Umbilical cord (tissue), 1 donor: ENCODE measurements at regions not wholly inside any gene's neighbourhood (a gene's known extent, or its start where the extent isn't known, plus 50 kb on each side); places are given as distances from the start of the nearest gene placed in this dataset.
"Not testable (repeated sequence)": the region's sequence is repeated elsewhere in the genome, so short reads cannot be mapped to it uniquely, and the experiment has no call there.

Experiments used
- DNase-seq: peaks from one replicate; pipeline ENCODE4 v3.0.0-alpha.2; 2015; ENCODE audit warnings: low spot score

DNA sequence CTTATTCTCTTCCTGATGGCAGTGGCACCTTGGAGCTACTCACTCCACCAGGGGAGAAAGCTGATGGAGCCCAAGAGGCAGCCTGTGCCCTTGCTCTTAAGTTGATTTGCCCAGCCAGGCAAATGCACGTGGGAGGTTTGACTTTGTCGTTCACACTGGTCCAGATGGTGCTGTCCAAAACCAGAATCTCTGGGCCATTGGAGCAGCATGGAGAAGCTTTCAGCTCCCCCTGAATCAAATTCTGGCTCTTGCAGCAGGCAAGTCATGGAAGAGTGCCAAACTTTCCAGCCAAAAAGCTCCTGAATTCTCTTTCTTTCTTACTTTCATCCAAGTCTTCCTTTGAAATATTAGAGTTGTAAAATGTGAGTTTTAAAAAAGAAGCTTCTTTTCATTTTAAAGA is 970.4 kb downstream of the RPA4 start:
- peak; percentile 38 for DNase-seq

GRCh38 chrX:97858592-97858991 is 974.9 kb downstream of the RPA4 start:
- DNase-seq = no peak

- DNase-seq = no peak
Measured at GRCh38 chrX:97860226-97860625, 976.5 kb downstream of the RPA4 start.

DNA sequence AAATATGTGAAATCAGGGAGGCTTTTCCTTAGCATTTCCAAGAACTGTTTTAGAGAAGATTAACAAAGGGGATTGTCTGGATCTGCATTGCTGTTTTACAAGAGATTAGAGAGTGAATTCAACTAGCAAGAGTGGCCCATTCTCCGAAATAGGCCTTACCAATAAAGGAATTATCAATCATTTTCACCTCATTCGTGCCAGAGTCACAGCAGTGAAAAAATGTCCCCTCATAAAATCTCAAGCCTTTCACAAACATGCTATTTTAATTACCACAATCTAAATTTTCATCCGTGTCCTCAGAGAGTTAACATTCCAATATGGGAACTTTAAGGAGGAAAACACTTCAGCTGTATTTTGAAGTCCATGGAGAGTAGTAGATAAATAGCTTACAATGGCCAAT is 979.6 kb downstream of the RPA4 start:
- no peak for DNase-seq

DNA sequence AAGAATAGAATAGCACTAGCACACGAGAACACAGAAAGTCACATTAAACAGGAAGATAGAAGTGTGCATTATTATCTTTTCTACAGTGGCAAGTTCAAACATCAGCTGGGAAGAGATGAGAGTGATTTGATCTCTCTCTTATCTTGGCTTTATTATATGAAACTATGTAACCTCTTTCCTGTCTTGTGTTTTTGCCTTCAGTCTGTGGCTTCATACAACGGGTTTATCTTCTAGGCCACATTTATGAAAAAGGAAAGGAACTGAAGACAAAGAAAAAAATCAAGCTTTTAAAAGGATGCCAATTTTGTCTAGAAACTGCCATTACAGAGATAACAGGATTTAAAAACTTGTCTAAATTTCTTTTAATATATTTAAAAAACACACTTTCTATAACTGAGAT is 983.6 kb downstream of the RPA4 start:
- peak; percentile 27 for DNase-seq

GRCh38 chrX:97876697-97877407 is 993.1 kb downstream of the RPA4 start:
- no peak for DNase-seq

- no peak for DNase-seq
Measured at GRCh38 chrX:97882306-97882705, 998.6 kb downstream of the RPA4 start.

GRCh38 chrX:97895751-97896150 is 1012.0 kb downstream of the RPA4 start:
- DNase-seq = no peak

DNA sequence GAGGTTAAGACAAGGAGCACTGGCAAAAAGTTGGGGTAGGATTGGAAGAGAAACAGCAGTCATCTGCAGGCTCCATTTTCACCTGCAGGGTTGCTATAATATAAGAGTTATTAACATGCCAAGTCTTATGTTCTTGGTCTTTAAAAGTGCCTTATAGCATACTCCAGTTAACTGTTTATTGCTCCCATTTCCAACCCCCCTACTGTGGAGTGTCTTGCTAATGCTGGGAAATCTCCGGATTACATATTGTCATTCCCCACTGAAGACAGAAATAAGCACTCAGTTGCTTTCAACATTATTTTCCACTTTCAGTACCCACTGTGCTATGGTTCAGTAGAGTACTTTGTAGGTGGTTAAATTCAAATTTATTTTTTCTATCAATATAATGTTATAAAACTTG is 1014.3 kb downstream of the RPA4 start:
- no peak for DNase-seq

DNA sequence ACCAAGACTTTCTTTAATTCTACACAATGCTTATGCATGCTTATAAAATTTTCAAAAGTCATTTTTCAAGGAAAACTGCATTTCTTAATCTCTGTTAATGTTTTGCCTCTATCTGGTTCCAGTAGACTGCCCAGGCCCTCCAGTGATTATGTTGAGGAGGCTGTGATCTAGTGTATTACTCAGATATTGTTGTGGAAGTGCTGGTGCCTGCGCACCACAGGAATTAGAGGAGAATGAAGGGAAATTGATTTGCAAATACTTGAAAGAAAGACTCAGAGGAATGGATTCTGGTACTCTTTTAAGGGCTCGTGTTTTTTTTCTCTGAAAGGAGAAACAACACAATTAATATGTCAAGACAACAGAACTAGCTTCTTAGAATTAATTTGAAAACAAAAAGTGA is 1015.1 kb downstream of the RPA4 start:
- DNase-seq = peak; percentile 4

GRCh38 chrX:97907791-97908190 is 1024.1 kb downstream of the RPA4 start:
- no peak for DNase-seq

GRCh38 chrX:97909245-97909644 is 1025.5 kb downstream of the RPA4 start:
- DNase-seq = no peak

DNA sequence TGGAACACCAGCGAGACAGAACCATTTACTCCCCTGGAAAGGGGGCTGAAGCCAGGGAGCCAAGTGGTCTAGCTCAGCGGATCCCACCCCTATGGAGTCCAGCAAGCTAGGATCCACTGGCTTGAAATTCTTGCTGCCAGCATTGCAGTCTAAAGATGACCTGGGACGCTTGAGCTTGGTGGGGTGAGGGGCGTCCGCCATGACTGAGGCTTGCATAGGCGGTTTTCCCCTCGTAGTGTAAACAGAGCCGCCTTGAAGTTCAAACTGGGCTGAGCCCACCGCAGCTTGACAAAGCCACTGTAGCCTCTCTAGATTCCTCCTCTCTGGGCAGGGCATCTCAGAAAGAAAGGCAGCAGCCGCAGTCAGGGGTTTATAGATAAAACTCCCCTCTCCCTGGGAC is 1031.7 kb downstream of the RPA4 start:
- DNase-seq = not testable (repeated sequence)

DNA sequence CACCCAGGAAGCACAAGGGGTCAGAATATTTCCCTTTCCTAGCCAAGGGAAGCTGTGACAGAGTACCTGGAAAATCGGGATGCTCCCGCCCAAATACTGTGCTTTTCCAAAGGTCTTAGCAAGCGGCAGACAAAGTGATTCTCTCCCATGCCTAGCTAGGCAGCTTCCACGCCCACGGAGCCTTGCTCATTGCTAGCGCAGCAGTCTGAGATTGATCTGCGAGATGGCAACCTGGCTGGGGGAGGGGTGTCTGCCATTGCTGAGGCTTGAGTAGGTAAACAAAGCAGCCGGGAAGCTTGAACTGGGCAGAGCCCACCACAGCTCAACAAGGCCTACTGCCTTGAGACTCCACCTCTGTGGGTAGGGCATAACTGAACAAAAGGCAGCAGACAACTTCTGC is 1037.5 kb downstream of the RPA4 start:
- not testable (repeated sequence) for DNase-seq

DNA sequence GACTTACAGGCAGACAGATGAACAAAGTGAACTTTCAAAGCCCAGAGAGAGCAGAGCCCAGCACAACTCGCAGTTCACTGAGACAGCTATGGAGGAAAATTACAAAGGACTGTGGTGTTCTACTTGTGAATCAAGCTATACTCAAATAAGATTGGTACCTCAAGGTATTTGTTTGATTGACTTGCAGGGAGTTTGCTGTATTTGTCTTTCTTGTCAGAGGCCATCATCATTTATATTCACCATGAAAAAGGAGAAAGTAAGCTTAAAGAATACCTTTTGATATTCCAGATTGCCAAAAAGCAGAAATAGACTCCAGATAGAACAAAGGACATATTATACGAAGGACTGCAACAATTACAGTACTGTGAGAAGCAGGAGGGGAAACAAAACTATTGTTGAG is 1047.9 kb downstream of the RPA4 start:
- DNase-seq = no peak

GRCh38 chrX:97936296-97936695 is 1052.6 kb downstream of the RPA4 start:
- no peak for DNase-seq

GRCh38 chrX:97938706-97939105 is 1055.0 kb downstream of the RPA4 start:
- DNase-seq = peak; percentile 48

- DNase-seq = peak; percentile 50
Measured at GRCh38 chrX:97968376-97969163, 1084.9 kb downstream of the RPA4 start.

DNA sequence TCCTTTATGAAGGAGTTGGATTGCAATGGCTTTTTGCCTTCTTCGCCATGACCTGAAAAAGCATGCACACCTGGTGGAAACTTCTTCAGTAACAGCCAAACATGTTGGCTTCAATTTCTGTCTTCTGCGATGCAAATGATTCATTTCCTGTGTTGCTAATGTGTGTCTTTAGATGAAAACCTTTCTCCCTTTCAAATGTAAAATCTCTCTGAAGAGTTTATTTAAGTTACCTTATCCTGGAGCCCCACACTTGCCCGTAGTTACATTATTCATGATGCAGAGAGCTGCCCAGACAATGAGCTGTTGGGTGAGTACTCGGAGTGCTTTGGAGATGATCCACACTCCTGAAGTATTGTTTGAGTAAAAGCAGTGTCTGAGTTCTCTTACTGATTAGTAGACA is 1100.9 kb downstream of the RPA4 start:
- no peak for DNase-seq

- DNase-seq = no peak
Measured at GRCh38 chrX:97985096-97985495, 1101.4 kb downstream of the RPA4 start.

GRCh38 chrX:97987979-97988378 is 1104.3 kb downstream of the RPA4 start:
- DNase-seq = no peak

- no peak for DNase-seq
Measured at GRCh38 chrX:97995834-97996233, 1112.1 kb downstream of the RPA4 start.

- no peak for DNase-seq
Measured at GRCh38 chrX:98028691-98029090, 1145.0 kb downstream of the RPA4 start.
